ENCODE measurements at regions not wholly inside any gene's neighbourhood (a gene's known extent, or its start where the extent isn't known, plus 50 kb on each side); places are given as distances from the start of the nearest gene placed in this dataset.

DNA sequence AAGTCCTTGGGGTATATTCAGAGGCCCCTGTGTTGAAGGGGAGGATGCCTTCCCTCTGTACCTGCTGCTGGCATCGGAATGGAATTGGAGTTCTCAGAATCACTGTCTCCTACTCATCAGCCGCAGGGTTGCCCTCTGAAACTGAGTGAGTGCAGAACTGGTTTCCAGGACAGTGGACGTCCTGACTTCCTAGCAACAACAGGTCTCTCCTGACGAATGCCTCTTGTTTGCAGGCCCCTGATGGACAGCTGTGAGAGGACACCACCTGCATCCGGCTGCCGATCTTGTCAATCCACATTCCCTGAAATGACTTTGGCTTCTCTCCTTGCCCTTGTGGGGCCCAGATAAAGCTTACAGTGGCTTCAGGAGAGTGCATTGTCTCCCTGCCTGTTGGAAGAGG is 274.5 kb downstream of the NSG2 start:
- no TSS peak for BruUV-seq (replicated peaks)

More for the DNA sequence above, 274.5 kb downstream of the NSG2 start:
- H3K27ac ChIP-seq (ENCODE audit: control insufficient read depth, insufficient read depth): no peak overlapping the region
- in situ Hi-C loops (cut with MboI) (no loop called here), intact Hi-C loops (cut with micrococcal nuclease; ENCODE audit: unreplicated experiment) (no loop called here)
- ChIA-PET CTCF (no interaction called here), POLR2A (no interaction called here), RAD21 (ENCODE audit: unreplicated experiment) (no interaction called here), SMC1A (ENCODE audit: uncharacterized antibody, unreplicated experiment) (no interaction called here)
- H3K9ac ChIP-seq (ENCODE audit: control insufficient read depth, insufficient read depth, low read length): no peak overlapping the region
- no peaks in the 10 kb centered on the region for H3K79me2 ChIP-seq (ENCODE audit: control insufficient read depth, insufficient read depth, low read length)
- H4K20me1 ChIP-seq (ENCODE audit: control insufficient read depth, insufficient read depth): no peaks in the 10 kb centered on the region
- no peak overlapping the region for H3K4me3 ChIP-seq
- DNase-seq (ENCODE audit: low read depth, low spot score) (no peak), ATAC-seq (no peak), FAIRE-seq (no peak)
- H3K27me3 ChIP-seq (replicated peaks in 1 of 2; ENCODE audit: control insufficient read depth in 2 of 2, insufficient read depth in 2 of 2, low read length in 1 of 2): no peaks in the 10 kb centered on the region
- no peaks in the 10 kb centered on the region for H3K36me3 ChIP-seq (ENCODE audit: control insufficient read depth in 2 of 2, insufficient read depth in 2 of 2, low read length in 1 of 2)
- no peaks in the 10 kb centered on the region for H3K4me1 ChIP-seq (ENCODE audit: control insufficient read depth, insufficient read depth, low read length)
- H3K9me3 ChIP-seq (replicated peaks; ENCODE audit: control insufficient read depth, insufficient read depth, low read length): no peaks in the 10 kb centered on the region
- TF ChIP-seq POU2F2 (IDR thresholded peaks at IDR 0.05; ENCODE audit: borderline replicate concordance, low read depth, low read length): no peak
- TF ChIP-seq TCF3 (IDR thresholded peaks at IDR 0.05; ENCODE audit: borderline replicate concordance, insufficient read depth, low read depth, low read length): no peak
- no peak for TF ChIP-seq EGR1 (IDR thresholded peaks at IDR 0.05; ENCODE audit: borderline replicate concordance in 1 of 2, low read depth in 2 of 2, low read length in 2 of 2)
- TF ChIP-seq, protein P1, sequence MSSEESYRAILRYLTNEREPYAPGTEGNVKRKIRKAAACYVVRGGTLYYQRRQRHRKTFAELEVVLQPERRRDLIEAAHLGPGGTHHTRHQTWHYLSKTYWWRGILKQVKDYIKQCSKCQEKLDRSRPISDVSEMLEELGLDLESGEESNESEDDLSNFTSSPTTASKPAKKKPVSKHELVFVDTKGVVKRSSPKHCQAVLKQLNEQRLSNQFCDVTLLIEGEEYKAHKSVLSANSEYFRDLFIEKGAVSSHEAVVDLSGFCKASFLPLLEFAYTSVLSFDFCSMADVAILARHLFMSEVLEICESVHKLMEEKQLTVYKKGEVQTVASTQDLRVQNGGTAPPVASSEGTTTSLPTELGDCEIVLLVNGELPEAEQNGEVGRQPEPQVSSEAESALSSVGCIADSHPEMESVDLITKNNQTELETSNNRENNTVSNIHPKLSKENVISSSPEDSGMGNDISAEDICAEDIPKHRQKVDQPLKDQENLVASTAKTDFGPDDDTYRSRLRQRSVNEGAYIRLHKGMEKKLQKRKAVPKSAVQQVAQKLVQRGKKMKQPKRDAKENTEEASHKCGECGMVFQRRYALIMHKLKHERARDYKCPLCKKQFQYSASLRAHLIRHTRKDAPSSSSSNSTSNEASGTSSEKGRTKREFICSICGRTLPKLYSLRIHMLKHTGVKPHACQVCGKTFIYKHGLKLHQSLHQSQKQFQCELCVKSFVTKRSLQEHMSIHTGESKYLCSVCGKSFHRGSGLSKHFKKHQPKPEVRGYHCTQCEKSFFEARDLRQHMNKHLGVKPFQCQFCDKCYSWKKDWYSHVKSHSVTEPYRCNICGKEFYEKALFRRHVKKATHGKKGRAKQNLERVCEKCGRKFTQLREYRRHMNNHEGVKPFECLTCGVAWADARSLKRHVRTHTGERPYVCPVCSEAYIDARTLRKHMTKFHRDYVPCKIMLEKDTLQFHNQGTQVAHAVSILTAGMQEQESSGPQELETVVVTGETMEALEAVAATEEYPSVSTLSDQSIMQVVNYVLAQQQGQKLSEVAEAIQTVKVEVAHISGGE (CRISPR knock-in tag; IDR thresholded peaks at IDR 0.05): no peak
- TF ChIP-seq NFXL1 (IDR thresholded peaks at IDR 0.05; ENCODE audit: borderline replicate concordance): no peak
- WGBS (ENCODE audit: insufficient coverage, insufficient replicate concordance, low lambda C conversion rate, missing lambda C conversion rate): 15% methylated on average over 6 of the region's 6 CpGs
- no peak overlapping the region for H3K4me2 ChIP-seq (ENCODE audit: control insufficient read depth, insufficient read depth)
- no peak overlapping the region for H2AFZ ChIP-seq (ENCODE audit: control insufficient read depth, low read depth, low read length)

All from GM12878 (cell line).